WTC11 (cell line): ENCODE measurements at regions not wholly inside any gene's neighbourhood (a gene's known extent, or its start where the extent isn't known, plus 50 kb on each side); places are given as distances from the start of the nearest gene placed in this dataset.

Experiments
- ATF3 ChIP-seq: sonication (generic); formaldehyde crosslinking; conservative IDR thresholded peaks from 2 replicates; pipeline ENCODE4 v1.8.1; 2022; ENCODE audit warnings: mild to moderate bottlenecking, missing genetic modification reagents
- CTCF ChIP-seq: fragments of 200-600 bp; IDR thresholded peaks from 2 replicates; pipeline ENCODE4 v1.8.0; 2022; ENCODE audit warnings: antibody characterized with exemption
- ELF4 ChIP-seq: sonication (generic); formaldehyde crosslinking; IDR thresholded peaks from 2 replicates; pipeline ENCODE4 v1.8.1; 2022; ENCODE audit warnings: low read depth, mild to moderate bottlenecking, moderate library complexity, missing genetic modification reagents
- FOXP1 ChIP-seq: sonication (generic); formaldehyde crosslinking; IDR thresholded peaks from 2 replicates; pipeline ENCODE4 v1.8.0; 2022; ENCODE audit warnings: missing genetic modification reagents, mild to moderate bottlenecking, moderate library complexity, borderline replicate concordance
- GRHL2 ChIP-seq: fragments of 250-450 bp; sonication (Bioruptor Pico); IDR thresholded peaks from 2 replicates; pipeline ENCODE4 v1.8.0; 2022; ENCODE audit warnings: mild to moderate bottlenecking, moderate library complexity; ENCODE audit not compliant: insufficient replicate concordance, severe bottlenecking
- JAZF1 ChIP-seq: fragments of 250-450 bp; sonication (Bioruptor Pico); IDR thresholded peaks from 2 replicates; pipeline ENCODE4 v1.9.0; 2021; ENCODE audit warnings: moderate library complexity, mild to moderate bottlenecking, inconsistent platforms
- MYBL2 ChIP-seq: sonication (generic); formaldehyde crosslinking; IDR thresholded peaks from 2 replicates; pipeline ENCODE4 v1.8.1; 2023; ENCODE audit warnings: mild to moderate bottlenecking, moderate library complexity, missing genetic modification reagents
- TEAD1 ChIP-seq: sonication (generic); formaldehyde crosslinking; IDR thresholded peaks from 2 replicates; pipeline ENCODE4 v1.8.0; 2022; ENCODE audit warnings: mild to moderate bottlenecking, missing genetic modification reagents
- TEAD4 ChIP-seq: sonication (generic); formaldehyde crosslinking; IDR thresholded peaks from 2 replicates; pipeline ENCODE4 v1.8.0; 2022; ENCODE audit warnings: mild to moderate bottlenecking, missing genetic modification reagents
- ZNF512 ChIP-seq: sonication (generic); formaldehyde crosslinking; IDR thresholded peaks from 2 replicates; pipeline ENCODE4 v1.8.1; 2022; ENCODE audit warnings: missing genetic modification reagents, borderline replicate concordance
- TF ChIP-seq, protein P1 (sequence below): sonication (generic); formaldehyde crosslinking; IDR thresholded peaks from 2 replicates; pipeline ENCODE4 v1.8.1; 2023; ENCODE audit warnings: mild to moderate bottlenecking, missing genetic modification reagents, moderate library complexity
- TF ChIP-seq, protein P2 (sequence below): sonication (generic); formaldehyde crosslinking; IDR thresholded peaks from 2 replicates; pipeline ENCODE4 v1.8.1; 2022; ENCODE audit warnings: mild to moderate bottlenecking, missing genetic modification reagents, moderate library complexity, borderline replicate concordance

GRCh38 chr10:3432081-3432825, 259.7 kb upstream of the PITRM1 start:
- TF ChIP-seq CTCF: no peak
- no peak for TF ChIP-seq ZNF512 (CRISPR knock-in tag)
- TF ChIP-seq, protein P1, sequence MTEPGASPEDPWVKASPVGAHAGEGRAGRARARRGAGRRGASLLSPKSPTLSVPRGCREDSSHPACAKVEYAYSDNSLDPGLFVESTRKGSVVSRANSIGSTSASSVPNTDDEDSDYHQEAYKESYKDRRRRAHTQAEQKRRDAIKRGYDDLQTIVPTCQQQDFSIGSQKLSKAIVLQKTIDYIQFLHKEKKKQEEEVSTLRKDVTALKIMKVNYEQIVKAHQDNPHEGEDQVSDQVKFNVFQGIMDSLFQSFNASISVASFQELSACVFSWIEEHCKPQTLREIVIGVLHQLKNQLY (CRISPR knock-in tag): no peak
- TF ChIP-seq FOXP1 (CRISPR knock-in tag): no peak
- no peak for TF ChIP-seq TEAD1
- TF ChIP-seq GRHL2 (CRISPR knock-in tag): no peak
- no peak for TF ChIP-seq ATF3 (CRISPR knock-in tag)
- no peak for TF ChIP-seq JAZF1 (CRISPR knock-in tag)
- no peak for TF ChIP-seq TEAD4 (CRISPR knock-in tag)
- TF ChIP-seq, protein P2, sequence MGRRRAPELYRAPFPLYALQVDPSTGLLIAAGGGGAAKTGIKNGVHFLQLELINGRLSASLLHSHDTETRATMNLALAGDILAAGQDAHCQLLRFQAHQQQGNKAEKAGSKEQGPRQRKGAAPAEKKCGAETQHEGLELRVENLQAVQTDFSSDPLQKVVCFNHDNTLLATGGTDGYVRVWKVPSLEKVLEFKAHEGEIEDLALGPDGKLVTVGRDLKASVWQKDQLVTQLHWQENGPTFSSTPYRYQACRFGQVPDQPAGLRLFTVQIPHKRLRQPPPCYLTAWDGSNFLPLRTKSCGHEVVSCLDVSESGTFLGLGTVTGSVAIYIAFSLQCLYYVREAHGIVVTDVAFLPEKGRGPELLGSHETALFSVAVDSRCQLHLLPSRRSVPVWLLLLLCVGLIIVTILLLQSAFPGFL: no peak
- no peak for TF ChIP-seq ELF4 (CRISPR knock-in tag)
- no peak for TF ChIP-seq MYBL2 (CRISPR knock-in tag)
